SK-N-SH (cell line): ENCODE measurements at regions not wholly inside any gene's neighbourhood (a gene's known extent, or its start where the extent isn't known, plus 50 kb on each side); places are given as distances from the start of the nearest gene placed in this dataset.

Source experiments
- CTCF ChIA-PET: fragments of 300-600, 350-600 bp; formaldehyde crosslinking; extraction: SDS; loops from one replicate; lab custom pipeline; 2021; lab: Yijun Ruan, JAX
- POLR2A ChIA-PET: fragments of 350-600 bp; sonication (Branson Sonifier 250); formaldehyde crosslinking; extraction: SDS; loops from one replicate; lab custom pipeline; 2020; ENCODE audit warnings: antibody characterized with exemption, inconsistent platforms; lab: Yijun Ruan, JAX
- DNase-seq: peaks from one replicate; pipeline ENCODE4 v3.0.0; 2012
- H2AFZ ChIP-seq: fragments of 200-600 bp; sonication (generic); 2 replicates; pipeline ENCODE4 v1.8.1; 2016; ENCODE audit warnings: antibody characterized with exemption, mild to moderate bottlenecking, low read depth
- H3F3A ChIP-seq: fragments of 200-600 bp; sonication (generic); replicated peaks from 2 replicates; pipeline ENCODE3; 2016; ENCODE audit warnings: antibody characterized with exemption, mild to moderate bottlenecking; ENCODE audit not compliant: insufficient read depth
- H3K27ac ChIP-seq, 2 experiments: fragments of 200-500 bp in 1 of 2; fragments of 200-600 bp in 1 of 2; sonication (Bioruptor generic) in 1 of 2; sonication (generic), shearing (Covaris generic) in 1 of 2; 2 replicates each; pipeline versions ENCODE4 v1.5.1 to v1.6.1; 2014 to 2016; ENCODE audit warnings: low read depth in 2 of 2, inconsistent platforms in 1 of 2, low read length in 1 of 2, mild to moderate bottlenecking in 1 of 2, mixed read lengths in 1 of 2
- H3K27me3 ChIP-seq: fragments of 200-600 bp; sonication (generic), shearing (Covaris generic); 2 replicates; pipeline ENCODE4 v1.6.1; 2016; ENCODE audit warnings: mixed run types; ENCODE audit not compliant: insufficient read depth
- H3K36me3 ChIP-seq, 2 experiments: fragments of 200-500 bp in 1 of 2; fragments of 200-600 bp in 1 of 2; sonication (Bioruptor generic) in 1 of 2; sonication (generic) in 1 of 2; replicated peaks in 1 of 2; 2 replicates each; pipeline versions ENCODE3 to v1.5.1; 2014 to 2016; ENCODE audit warnings: low read length in 1 of 2, mild to moderate bottlenecking in 1 of 2; ENCODE audit not compliant: insufficient read depth in 2 of 2, control insufficient read depth in 1 of 2
- H3K4me1 ChIP-seq, 2 experiments: fragments of 200-500 bp in 1 of 2; fragments of 200-600 bp in 1 of 2; sonication (Bioruptor generic) in 1 of 2; sonication (generic), shearing (Covaris generic) in 1 of 2; 2 replicates each; pipeline versions ENCODE4 v1.5.1 to v1.6.1; 2014 to 2016; ENCODE audit warnings: low read depth in 1 of 2, low read length in 1 of 2, mixed run types in 1 of 2; ENCODE audit not compliant: insufficient read depth in 2 of 2, control insufficient read depth in 1 of 2
- H3K4me2 ChIP-seq: fragments of 200-600 bp; sonication (generic), shearing (Covaris generic); 2 replicates; pipeline ENCODE4 v1.6.1; 2017; ENCODE audit warnings: mixed run types
- H3K4me3 ChIP-seq, 2 experiments: fragments of 200-500 bp in 1 of 2; fragments of 200-600 bp in 1 of 2; sonication (Bioruptor generic) in 1 of 2; sonication (generic), shearing (Covaris generic) in 1 of 2; 2 replicates each; pipeline versions ENCODE4 v1.5.1 to v1.8.1; 2014 to 2016; ENCODE audit warnings: low read depth in 2 of 2, inconsistent platforms in 1 of 2, low read length in 1 of 2, mild to moderate bottlenecking in 1 of 2, mixed read lengths in 1 of 2, moderate library complexity in 1 of 2
- H3K79me2 ChIP-seq: fragments of 200-600 bp; sonication (generic); 2 replicates; pipeline ENCODE4 v1.8.1; 2017; ENCODE audit warnings: mild to moderate bottlenecking; ENCODE audit not compliant: insufficient read depth
- H3K9ac ChIP-seq: fragments of 200-600 bp; sonication (generic); 2 replicates; pipeline ENCODE4 v1.6.1; 2017; ENCODE audit warnings: mixed run types
- H3K9me2 ChIP-seq: fragments of 200-600 bp; sonication (generic); 2 replicates; pipeline ENCODE4 v1.6.1; 2017; ENCODE audit warnings: mixed run types
- H3K9me3 ChIP-seq: fragments of 200-600 bp; sonication (generic); 2 replicates; pipeline ENCODE4 v1.6.1; 2017; ENCODE audit warnings: mixed run types, mild to moderate bottlenecking, moderate library complexity
- H4K20me1 ChIP-seq: fragments of 200-600 bp; sonication (generic); 2 replicates; pipeline ENCODE4 v1.6.1; 2017; ENCODE audit warnings: mild to moderate bottlenecking, mixed run types; ENCODE audit not compliant: insufficient read depth
- EZH2phosphoT487 ChIP-seq: fragments of 200-600 bp; sonication (generic); IDR thresholded peaks from 2 replicates; pipeline ENCODE4 v1.6.1; 2017; ENCODE audit warnings: low read depth, mixed run types, mild to moderate bottlenecking, antibody characterized with exemption, moderate library complexity, borderline replicate concordance
- FOSL2 ChIP-seq: IDR thresholded peaks from 2 replicates; pipeline ENCODE4 v1.4.0; 2012; ENCODE audit warnings: low read depth, mild to moderate bottlenecking, moderate library complexity, borderline replicate concordance
- FOXM1 ChIP-seq: IDR thresholded peaks from 2 replicates; pipeline ENCODE4 v1.4.0; 2012; ENCODE audit warnings: low read depth, mild to moderate bottlenecking
- GABPA ChIP-seq: IDR thresholded peaks from 2 replicates; pipeline ENCODE4 v1.4.0; 2012; ENCODE audit warnings: low read depth, mild to moderate bottlenecking
- GATA2 ChIP-seq: sonication (generic); formaldehyde crosslinking; IDR thresholded peaks from 2 replicates; pipeline ENCODE4 v1.5.0; 2020; ENCODE audit warnings: mild to moderate bottlenecking, missing genetic modification reagents
- JUND ChIP-seq: IDR thresholded peaks from 2 replicates; pipeline ENCODE4 v1.4.0; 2012
- MXI1 ChIP-seq: IDR thresholded peaks from 2 replicates; pipeline ENCODE4 v1.6.1; 2012; ENCODE audit warnings: mild to moderate bottlenecking, low read depth, low read length, improper control_type of control experiment
- RXRA ChIP-seq: IDR thresholded peaks from 2 replicates; pipeline ENCODE4 v1.4.0; 2012; ENCODE audit warnings: low read depth, mild to moderate bottlenecking, borderline replicate concordance
- SIN3A ChIP-seq: IDR thresholded peaks from 2 replicates; pipeline ENCODE4 v1.6.1; 2012; ENCODE audit warnings: low read depth, mild to moderate bottlenecking, low read length, moderate library complexity, borderline replicate concordance
- TAF1 ChIP-seq: IDR thresholded peaks from 2 replicates; pipeline ENCODE4 v1.6.1; 2012; ENCODE audit warnings: low read depth, mild to moderate bottlenecking, low read length, moderate library complexity, borderline replicate concordance
- TCF12 ChIP-seq: IDR thresholded peaks from 2 replicates; pipeline ENCODE4 v1.4.0; 2012
- WGBS: methylation state at CpG from one replicate; pipeline ENCODE4 v1.1.6; 2017; ENCODE audit warnings: low lambda C conversion rate; 5-methylcytosine and 5-hydroxymethylcytosine counted together
- TF ChIP-seq, protein P1 (sequence below): IDR thresholded peaks from 2 replicates; pipeline ENCODE4 v1.6.1; 2012; ENCODE audit warnings: mild to moderate bottlenecking, low read depth, low read length, moderate library complexity

DNA sequence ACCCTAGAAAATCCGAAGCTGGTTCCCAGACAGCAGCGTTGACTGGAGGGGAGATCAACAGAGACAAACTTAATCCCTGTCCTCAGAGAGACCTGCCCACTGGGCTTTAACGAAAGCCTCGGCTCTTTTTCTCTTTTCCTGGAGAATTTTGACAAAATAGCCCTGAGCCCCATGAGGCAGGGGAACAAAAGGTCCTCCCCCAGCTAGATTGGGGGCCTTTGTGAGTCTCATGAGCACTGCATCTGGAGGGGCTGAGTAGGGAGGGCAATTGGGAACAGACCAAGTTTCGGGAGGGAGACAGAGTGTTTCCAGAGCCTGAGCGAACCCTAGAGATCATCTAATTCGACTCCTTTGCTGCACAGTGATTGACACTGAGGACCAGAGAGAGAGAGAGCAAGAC is 123.9 kb upstream of the HAAO start (continued):
- TF ChIP-seq FOSL2, result no peak
- no peak for TF ChIP-seq TAF1
- no peak for TF ChIP-seq TCF12
- no peak for TF ChIP-seq EZH2phosphoT487

GRCh38 chr2:42914860-42915259 is 122.5 kb upstream of the HAAO start:
- POLR2A ChIA-PET, result no interaction called here
- Histone ChIP-seq H3F3A (no peaks in the 10 kb centered on the region), H3K4me1 (peaks cover 0 to 2% of the 10 kb centered on the region in 2 experiments; a peak in 1 of 4 replicates), H3K4me2 (no peak overlapping the region), H3K27ac (no peak overlapping the region), H2AFZ (no peak overlapping the region), H3K36me3 (no peaks in the 10 kb centered on the region)
- DNase-seq, result no peak
- TF ChIP-seq GATA2 (CRISPR knock-in tag), result no peak
- TF ChIP-seq TCF12, result no peak
- TF ChIP-seq MXI1, result no peak
- TF ChIP-seq FOXM1, result no peak
- TF ChIP-seq JUND, result no peak
- TF ChIP-seq, protein P1, sequence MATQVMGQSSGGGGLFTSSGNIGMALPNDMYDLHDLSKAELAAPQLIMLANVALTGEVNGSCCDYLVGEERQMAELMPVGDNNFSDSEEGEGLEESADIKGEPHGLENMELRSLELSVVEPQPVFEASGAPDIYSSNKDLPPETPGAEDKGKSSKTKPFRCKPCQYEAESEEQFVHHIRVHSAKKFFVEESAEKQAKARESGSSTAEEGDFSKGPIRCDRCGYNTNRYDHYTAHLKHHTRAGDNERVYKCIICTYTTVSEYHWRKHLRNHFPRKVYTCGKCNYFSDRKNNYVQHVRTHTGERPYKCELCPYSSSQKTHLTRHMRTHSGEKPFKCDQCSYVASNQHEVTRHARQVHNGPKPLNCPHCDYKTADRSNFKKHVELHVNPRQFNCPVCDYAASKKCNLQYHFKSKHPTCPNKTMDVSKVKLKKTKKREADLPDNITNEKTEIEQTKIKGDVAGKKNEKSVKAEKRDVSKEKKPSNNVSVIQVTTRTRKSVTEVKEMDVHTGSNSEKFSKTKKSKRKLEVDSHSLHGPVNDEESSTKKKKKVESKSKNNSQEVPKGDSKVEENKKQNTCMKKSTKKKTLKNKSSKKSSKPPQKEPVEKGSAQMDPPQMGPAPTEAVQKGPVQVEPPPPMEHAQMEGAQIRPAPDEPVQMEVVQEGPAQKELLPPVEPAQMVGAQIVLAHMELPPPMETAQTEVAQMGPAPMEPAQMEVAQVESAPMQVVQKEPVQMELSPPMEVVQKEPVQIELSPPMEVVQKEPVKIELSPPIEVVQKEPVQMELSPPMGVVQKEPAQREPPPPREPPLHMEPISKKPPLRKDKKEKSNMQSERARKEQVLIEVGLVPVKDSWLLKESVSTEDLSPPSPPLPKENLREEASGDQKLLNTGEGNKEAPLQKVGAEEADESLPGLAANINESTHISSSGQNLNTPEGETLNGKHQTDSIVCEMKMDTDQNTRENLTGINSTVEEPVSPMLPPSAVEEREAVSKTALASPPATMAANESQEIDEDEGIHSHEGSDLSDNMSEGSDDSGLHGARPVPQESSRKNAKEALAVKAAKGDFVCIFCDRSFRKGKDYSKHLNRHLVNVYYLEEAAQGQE, result no peak
- TF ChIP-seq RXRA, result no peak
- TF ChIP-seq, all 33 proteins: peak for 0
- Histone ChIP-seq H3K79me2 (no peaks in the 10 kb centered on the region), H3K27me3 (no peaks in the 10 kb centered on the region), H3K4me3 (no peak overlapping the region), H3K9me3 (no peaks in the 10 kb centered on the region), H4K20me1 (no peaks in the 10 kb centered on the region), H3K9ac (no peak overlapping the region), H3K9me2 (no peaks in the 10 kb centered on the region)
- 35% methylated on average over 1 of the region's 1 CpG for WGBS
- CTCF ChIA-PET, result interaction anchor here (1.0 to 1.5 kb wide), 4 partner anchors 9 to 570 kb away, joined by 3 read pairs; no protein-coding TSS in a partner anchor

- Histone ChIP-seq H3K27me3 (no peaks in the 10 kb centered on the region), H3K4me2 (no peak overlapping the region), H3K79me2 (no peaks in the 10 kb centered on the region), H3K36me3 (no peaks in the 10 kb centered on the region), H3F3A (no peaks in the 10 kb centered on the region), H3K27ac (no peak overlapping the region), H3K4me1 (peaks cover 0 to 2% of the 10 kb centered on the region in 2 experiments; a peak in 1 of 4 replicates), H3K9me2 (no peaks in the 10 kb centered on the region), H2AFZ (no peak overlapping the region), H3K9me3 (no peaks in the 10 kb centered on the region), H3K4me3 (no peak overlapping the region), H3K9ac (no peak overlapping the region), H4K20me1 (no peaks in the 10 kb centered on the region)
- ChIA-PET CTCF (interaction anchor here (1.0 to 1.5 kb wide), 4 partner anchors 8 to 570 kb away, joined by 3 read pairs; no protein-coding TSS in a partner anchor), POLR2A (no interaction called here)
- 70% methylated on average over 8 of the region's 8 CpGs for WGBS
- DNase-seq, result no peak
- TF ChIP-seq GABPA (no peak), SIN3A (no peak)
- TF ChIP-seq, protein P1, result no peak
Observed at GRCh38 chr2:42914314-42914713, 121.9 kb upstream of the HAAO start.
